GM12878 (cell line): ENCODE measurements at regions not wholly inside any gene's neighbourhood (a gene's known extent, or its start where the extent isn't known, plus 50 kb on each side); places are given as distances from the start of the nearest gene placed in this dataset.

Source experiments
- BHLHE40 ChIP-seq, 2 experiments: fragments of 450-650 bp in 1 of 2; IDR thresholded peaks; 2 replicates each; pipeline ENCODE4 v1.6.1; 2011 to 2017; ENCODE audit warnings: low read depth in 2 of 2, borderline replicate concordance in 1 of 2, improper control_type of control experiment in 1 of 2, low read length in 1 of 2, mild to moderate bottlenecking in 1 of 2
- CEBPB ChIP-seq, 2 experiments: fragments of 150-350 bp in 1 of 2; IDR thresholded peaks; 2 replicates each; pipeline ENCODE4 v1.6.1; 2012 to 2014; ENCODE audit warnings: low read depth in 2 of 2, low read length in 2 of 2, borderline replicate concordance in 1 of 2, inconsistent platforms in 1 of 2
- CTCF ChIP-seq, 3 experiments: IDR thresholded peaks in 2 of 3; conservative IDR thresholded peaks in 1 of 3; 2 replicates each; pipeline ENCODE4 v1.5.1; 2011; ENCODE audit warnings: low read depth in 3 of 3, low read length in 3 of 3, mild to moderate bottlenecking in 3 of 3, control low read depth in 2 of 3, moderate library complexity in 2 of 3, inconsistent platforms in 1 of 3, mixed read lengths in 1 of 3; ENCODE audit not compliant: control insufficient read depth in 2 of 3, insufficient read depth in 1 of 3; ENCODE audit errors: extremely low read depth in 1 of 3
- EP300 ChIP-seq, 2 experiments: fragments of 150-350 bp in 1 of 2; IDR thresholded peaks; 2 replicates each; pipeline ENCODE4 v1.6.1; 2011 to 2012; ENCODE audit warnings: low read depth in 2 of 2, low read length in 2 of 2, borderline replicate concordance in 1 of 2, improper control_type of control experiment in 1 of 2, inconsistent platforms in 1 of 2; ENCODE audit not compliant: control insufficient read depth in 1 of 2
- JUND ChIP-seq: IDR thresholded peaks from 2 replicates; pipeline ENCODE4 v1.6.1; 2012; ENCODE audit warnings: low read depth, mild to moderate bottlenecking, low read length, improper control_type of control experiment, moderate library complexity
- RB1 ChIP-seq: fragments of 450-650 bp; formaldehyde crosslinking; IDR thresholded peaks from 2 replicates; pipeline ENCODE4 v1.6.1; 2017; ENCODE audit warnings: mild to moderate bottlenecking, borderline replicate concordance
- REST ChIP-seq: IDR thresholded peaks from 2 replicates; pipeline ENCODE4 v1.6.1; 2012; ENCODE audit warnings: mild to moderate bottlenecking, low read depth, low read length
- SMC3 ChIP-seq: IDR thresholded peaks from 2 replicates; pipeline ENCODE4 v1.6.1; 2011; ENCODE audit warnings: low read length, improper control_type of control experiment, borderline replicate concordance
- SREBF2 ChIP-seq: IDR thresholded peaks from 2 replicates; pipeline ENCODE4 v1.6.1; 2012; ENCODE audit warnings: mild to moderate bottlenecking, low read length
- USF2 ChIP-seq: IDR thresholded peaks from 2 replicates; pipeline ENCODE4 v1.6.1; 2011; ENCODE audit warnings: low read depth, low read length, improper control_type of control experiment, borderline replicate concordance
- ZBTB33 ChIP-seq: fragments of 450-650 bp; IDR thresholded peaks from 2 replicates; pipeline ENCODE4 v1.6.1; 2017; ENCODE audit warnings: mild to moderate bottlenecking
- ZBTB40 ChIP-seq: fragments of 450-650 bp; IDR thresholded peaks from 2 replicates; pipeline ENCODE4 v1.6.1; 2016; ENCODE audit warnings: mild to moderate bottlenecking, moderate library complexity, borderline replicate concordance

- TF ChIP-seq EP300 (IDR thresholded peaks at IDR 0.05; ENCODE audit: borderline replicate concordance in 1 of 2, control insufficient read depth in 1 of 2, low read depth in 2 of 2, low read length in 2 of 2) (no peak), BHLHE40 (IDR thresholded peaks at IDR 0.05; ENCODE audit: borderline replicate concordance in 1 of 2, low read depth in 2 of 2, low read length in 1 of 2) (no peak), RB1 (no peak), CEBPB (IDR thresholded peaks at IDR 0.05; ENCODE audit: borderline replicate concordance in 1 of 2, low read depth in 2 of 2, low read length in 2 of 2) (no peak), REST (no peak), ZBTB40 (no peak), SREBF2 (no peak), JUND (no peak), ZBTB33 (no peak), SMC3 (no peak; the same call in 1 of the 2 replicates), CTCF (IDR thresholded peaks at IDR 0.05 in 2 of 3, conservative IDR thresholded peaks at IDR 0.05 in 1 of 3; ENCODE audit: control insufficient read depth in 2 of 3, extremely low read depth in 1 of 3, insufficient read depth in 1 of 3, low read depth in 3 of 3, low read length in 3 of 3) (peak in 2 of 3 experiments; percentile 15 to 18; a peak in 2 of 6 replicates), USF2 (no peak; the same call in 1 of the 2 replicates)
Observed at GRCh38 chr5:25119650-25120049, 474.9 kb upstream of the CDH10 start.
